ENCODE measurements at regions not wholly inside any gene's neighbourhood (a gene's known extent, or its start where the extent isn't known, plus 50 kb on each side); places are given as distances from the start of the nearest gene placed in this dataset.

DNA sequence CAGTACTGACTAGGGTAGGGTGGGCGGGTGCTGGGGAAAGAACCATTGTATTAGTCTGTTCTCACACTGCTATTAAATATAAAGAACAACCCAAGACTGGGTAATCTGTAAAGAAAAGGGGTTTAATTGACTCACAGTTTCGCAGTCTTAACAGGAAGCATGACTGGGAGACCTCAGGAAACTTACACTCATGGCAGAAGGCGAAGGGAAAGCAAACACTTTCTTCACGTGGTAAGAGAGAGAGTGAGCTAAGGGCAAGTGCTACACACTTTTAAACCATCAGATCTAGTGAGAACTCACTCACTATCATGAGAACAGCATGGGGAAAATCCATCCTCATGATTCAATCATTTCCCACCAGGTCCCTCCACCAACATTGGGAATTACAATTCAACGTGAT is 98.0 kb downstream of the OXSM start:
- no peak overlapping the region for H3K4me3 ChIP-seq (ENCODE audit: low read depth, low read length)
- ChIA-PET CTCF (no interaction called here), POLR2A (no interaction called here)
- no peak for DNase-seq (ENCODE audit: low read depth, low spot score)
- TF ChIP-seq, protein P1, sequence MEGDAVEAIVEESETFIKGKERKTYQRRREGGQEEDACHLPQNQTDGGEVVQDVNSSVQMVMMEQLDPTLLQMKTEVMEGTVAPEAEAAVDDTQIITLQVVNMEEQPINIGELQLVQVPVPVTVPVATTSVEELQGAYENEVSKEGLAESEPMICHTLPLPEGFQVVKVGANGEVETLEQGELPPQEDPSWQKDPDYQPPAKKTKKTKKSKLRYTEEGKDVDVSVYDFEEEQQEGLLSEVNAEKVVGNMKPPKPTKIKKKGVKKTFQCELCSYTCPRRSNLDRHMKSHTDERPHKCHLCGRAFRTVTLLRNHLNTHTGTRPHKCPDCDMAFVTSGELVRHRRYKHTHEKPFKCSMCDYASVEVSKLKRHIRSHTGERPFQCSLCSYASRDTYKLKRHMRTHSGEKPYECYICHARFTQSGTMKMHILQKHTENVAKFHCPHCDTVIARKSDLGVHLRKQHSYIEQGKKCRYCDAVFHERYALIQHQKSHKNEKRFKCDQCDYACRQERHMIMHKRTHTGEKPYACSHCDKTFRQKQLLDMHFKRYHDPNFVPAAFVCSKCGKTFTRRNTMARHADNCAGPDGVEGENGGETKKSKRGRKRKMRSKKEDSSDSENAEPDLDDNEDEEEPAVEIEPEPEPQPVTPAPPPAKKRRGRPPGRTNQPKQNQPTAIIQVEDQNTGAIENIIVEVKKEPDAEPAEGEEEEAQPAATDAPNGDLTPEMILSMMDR (IDR thresholded peaks at IDR 0.05; ENCODE audit: insufficient read depth, low read length, missing control alignments): no peak

DNA sequence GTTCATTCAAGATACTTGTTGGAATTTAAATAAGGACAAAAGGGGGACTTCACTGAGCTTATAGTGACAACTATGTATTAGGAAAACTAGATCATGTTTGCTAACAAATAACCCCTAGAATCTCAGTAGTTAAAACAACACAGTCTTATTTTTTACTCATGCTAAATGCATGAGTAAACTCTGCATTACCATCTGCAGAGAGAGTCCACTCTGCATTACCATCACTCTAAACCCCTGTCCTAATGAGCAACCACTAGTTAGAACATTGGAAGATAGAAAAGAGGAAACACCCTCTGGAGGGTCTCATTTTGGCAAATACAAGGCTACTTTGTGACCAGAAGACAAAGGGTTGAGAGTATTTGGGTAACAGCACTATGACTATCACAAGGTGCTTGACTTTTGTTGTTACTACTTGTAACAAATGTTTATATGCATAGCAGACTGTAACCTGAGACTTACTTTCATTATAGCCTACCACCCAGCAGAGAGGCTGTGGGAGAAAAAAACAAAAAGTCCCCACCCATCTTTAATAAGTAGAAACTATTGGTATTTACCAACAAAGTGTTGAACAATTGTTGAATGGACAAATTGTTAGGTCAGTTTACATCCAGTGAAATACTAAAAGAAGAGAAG is 99.1 kb downstream of the OXSM start:
- H3K4me3 ChIP-seq (ENCODE audit: low read depth, low read length): no peak overlapping the region
- DNase-seq (ENCODE audit: low read depth, low spot score): no peak
- TF ChIP-seq, protein P1 (IDR thresholded peaks at IDR 0.05; ENCODE audit: insufficient read depth, low read length, missing control alignments): no peak
- ChIA-PET CTCF (interaction anchor here (0.7 kb wide), 1 partner anchor 32 kb away, joined by 3 read pairs; no protein-coding TSS in a partner anchor), POLR2A (no interaction called here)

DNA sequence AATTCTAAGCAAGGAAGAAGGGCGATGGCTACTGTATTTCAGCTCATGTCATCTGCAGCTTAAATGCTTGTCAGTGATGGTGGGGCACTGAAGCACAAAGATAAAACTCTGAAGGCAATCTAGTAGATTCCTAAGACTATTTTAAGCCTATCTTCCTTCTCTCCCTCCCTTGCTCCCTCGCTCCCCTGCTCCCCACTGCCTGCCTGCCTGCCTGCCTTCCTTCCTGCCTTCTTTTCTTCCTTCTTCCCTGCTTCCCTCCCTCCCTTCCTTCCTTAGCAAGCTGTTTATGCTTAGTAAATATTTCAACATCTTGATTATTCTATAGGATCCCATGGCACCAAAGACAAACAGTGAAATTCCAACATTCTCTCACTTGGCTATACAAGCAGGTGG is 99.6 kb downstream of the OXSM start:
- H3K4me3 ChIP-seq (ENCODE audit: low read depth, low read length): no peak overlapping the region
- TF ChIP-seq, protein P1 (IDR thresholded peaks at IDR 0.05; ENCODE audit: insufficient read depth, low read length, missing control alignments): no peak
- ChIA-PET CTCF (interaction anchor here (0.9 kb wide), 1 partner anchor 241 kb away, joined by 3 read pairs; no protein-coding TSS in a partner anchor), POLR2A (no interaction called here)
- no peak for DNase-seq (ENCODE audit: low read depth, low spot score)

DNA sequence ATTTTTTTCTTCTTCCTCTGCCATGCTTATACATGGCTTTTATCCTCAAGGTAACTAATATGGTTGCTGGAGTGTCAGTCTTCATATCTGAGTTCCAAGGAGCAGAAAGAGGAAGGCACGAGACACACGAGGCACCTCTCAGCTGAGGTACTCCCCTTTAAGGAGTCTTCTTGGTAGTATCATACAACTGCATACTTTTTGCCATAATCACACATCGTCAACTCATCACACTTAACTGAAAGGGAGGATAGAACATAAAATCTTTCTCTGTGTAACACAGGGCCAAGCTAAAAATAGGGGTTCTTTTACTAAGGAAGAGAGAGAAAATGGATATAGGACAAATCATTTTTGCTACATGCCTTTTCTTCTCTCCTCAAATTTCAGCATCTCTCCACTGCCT is 104.2 kb downstream of the OXSM start:
- no peak for DNase-seq (ENCODE audit: low read depth, low spot score)
- ChIA-PET CTCF (no interaction called here), POLR2A (no interaction called here)
- no peak overlapping the region for H3K4me3 ChIP-seq (ENCODE audit: low read depth, low read length)
- TF ChIP-seq, protein P1 (IDR thresholded peaks at IDR 0.05; ENCODE audit: insufficient read depth, low read length, missing control alignments): no peak

DNA sequence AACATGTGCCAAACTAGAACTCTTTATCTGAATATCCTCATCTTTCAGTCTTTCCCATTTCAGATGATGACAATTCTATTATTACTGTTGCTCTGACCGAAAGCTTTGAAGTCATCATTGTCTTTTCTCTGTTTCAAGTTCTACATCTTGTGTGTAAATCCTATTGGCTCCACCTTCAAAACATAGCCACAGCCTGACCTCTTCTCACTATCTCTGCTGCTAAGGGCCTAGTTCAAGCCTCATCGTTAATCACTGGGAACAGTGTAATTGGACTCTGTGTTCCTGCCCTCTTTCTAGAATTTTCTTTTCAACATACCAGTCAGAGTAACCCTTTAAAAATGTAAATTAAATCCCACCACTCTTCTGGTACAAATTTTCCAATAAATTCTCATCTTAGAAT is 105.1 kb downstream of the OXSM start:
- CTCF ChIA-PET: no interaction called here
- no peak for DNase-seq (ENCODE audit: low read depth, low spot score)
- POLR2A ChIA-PET: no interaction called here
- TF ChIP-seq, protein P1 (IDR thresholded peaks at IDR 0.05; ENCODE audit: insufficient read depth, low read length, missing control alignments): no peak
- no peak overlapping the region for H3K4me3 ChIP-seq (ENCODE audit: low read depth, low read length)

DNA sequence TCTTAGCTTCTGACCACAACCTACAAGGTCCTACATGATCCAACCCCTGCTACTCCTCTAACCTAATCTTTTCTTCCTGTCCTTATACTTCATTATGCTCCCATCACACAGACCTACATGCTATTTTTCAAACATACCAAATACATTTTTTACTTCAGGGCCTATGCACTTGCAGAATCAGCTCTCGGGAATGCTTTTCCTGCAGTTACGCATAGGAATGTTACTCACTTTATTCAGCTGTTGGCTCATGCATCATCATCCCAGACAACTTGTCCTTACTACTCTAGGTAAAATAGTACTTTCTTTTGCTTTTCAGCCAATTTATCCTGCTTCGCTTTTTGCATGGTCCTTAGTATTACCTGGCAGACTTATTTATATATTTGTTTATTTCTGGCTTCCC is 105.6 kb downstream of the OXSM start:
- TF ChIP-seq, protein P1 (IDR thresholded peaks at IDR 0.05; ENCODE audit: insufficient read depth, low read length, missing control alignments): no peak
- DNase-seq (ENCODE audit: low read depth, low spot score): peak; percentile 31
- ChIA-PET POLR2A (no interaction called here), CTCF (no interaction called here)
- no peak overlapping the region for H3K4me3 ChIP-seq (ENCODE audit: low read depth, low read length)
